Calu3 (cell line): ENCODE measurements at regions not wholly inside any gene's neighbourhood (a gene's known extent, or its start where the extent isn't known, plus 50 kb on each side); places are given as distances from the start of the nearest gene placed in this dataset.

ENCODE experiments used
- BruUV-seq: library from RNA; stranded (reverse); fragments of 400-500 nt; replicated peaks from 2 replicates; lab custom pipeline; 2021; lab: Mats Ljungman, UMichigan
- CTCF ChIA-PET: fragments of 300-600 bp; sonication (Branson Sonifier 250); formaldehyde crosslinking; loops from one replicate; lab custom pipeline; 2022; ENCODE audit warnings: antibody characterized with exemption; lab: Charles Lee
- DNase-seq: peaks from one replicate; pipeline ENCODE4 v3.0.0; 2022
- H3K27ac Mint-ChIP-seq: one replicate; pipeline ENCODE4 v1.8.0; 2022; ENCODE audit warnings: mixed read lengths; ENCODE audit not compliant: unreplicated experiment
- H3K27me3 Mint-ChIP-seq: one replicate; pipeline ENCODE4 v1.8.0; 2022; ENCODE audit warnings: mixed read lengths; ENCODE audit not compliant: unreplicated experiment
- H3K36me3 Mint-ChIP-seq: one replicate; pipeline ENCODE4 v1.8.0; 2022; ENCODE audit warnings: mild to moderate bottlenecking, moderate library complexity, mixed read lengths; ENCODE audit not compliant: insufficient read depth, unreplicated experiment
- H3K4me1 Mint-ChIP-seq: one replicate; pipeline ENCODE4 v1.8.0; 2022; ENCODE audit warnings: mild to moderate bottlenecking, low read depth, mixed read lengths; ENCODE audit not compliant: unreplicated experiment
- H3K4me3 Mint-ChIP-seq: one replicate; pipeline ENCODE4 v1.8.0; 2022; ENCODE audit warnings: mild to moderate bottlenecking, low read depth, moderate library complexity, mixed read lengths; ENCODE audit not compliant: unreplicated experiment
- H3K9me3 Mint-ChIP-seq: one replicate; pipeline ENCODE4 v1.8.0; 2022; ENCODE audit warnings: low read depth, mixed read lengths; ENCODE audit not compliant: unreplicated experiment
- CTCF ChIP-seq: fragments of 200-600 bp; IDR thresholded peaks from one replicate; pipeline ENCODE4 v1.8.0; 2022; ENCODE audit warnings: antibody characterized with exemption; ENCODE audit not compliant: unreplicated experiment
- intact Hi-C: fragments of 100-400 bp; cut with micrococcal nuclease; formaldehyde crosslinking; loops from one replicate; pipeline ENCODE4 v1.10.0; 2022; ENCODE audit not compliant: unreplicated experiment

- intact Hi-C loops = no loop called here
- no peak overlapping the region for H3K4me3 Mint-ChIP-seq
- H3K27ac Mint-ChIP-seq = no peak overlapping the region
- H3K4me1 Mint-ChIP-seq = no peaks in the 10 kb centered on the region
- no peak for TF ChIP-seq CTCF
- peaks cover 15% of the 10 kb centered on the region for H3K9me3 Mint-ChIP-seq
- DNase-seq = no peak
- H3K27me3 Mint-ChIP-seq = no peaks in the 10 kb centered on the region
- no TSS peak for BruUV-seq
- H3K36me3 Mint-ChIP-seq = no peaks in the 10 kb centered on the region
- CTCF ChIA-PET = no interaction called here
Measured at GRCh38 chr12:107826276-107826675, 51.8 kb downstream of the ASCL4 start.

- DNase-seq = no peak
- H3K27me3 Mint-ChIP-seq = peaks cover 24% of the 10 kb centered on the region
- no peak overlapping the region for H3K4me3 Mint-ChIP-seq
- intact Hi-C loops = no loop called here
- no TSS peak for BruUV-seq
- TF ChIP-seq CTCF = no peak
- H3K9me3 Mint-ChIP-seq = peaks cover 15% of the 10 kb centered on the region
- no peak overlapping the region for H3K27ac Mint-ChIP-seq
- H3K4me1 Mint-ChIP-seq = no peaks in the 10 kb centered on the region
- no peaks in the 10 kb centered on the region for H3K36me3 Mint-ChIP-seq
- CTCF ChIA-PET = no interaction called here
Measured at GRCh38 chr12:107829271-107829670, 54.8 kb downstream of the ASCL4 start.

DNA sequence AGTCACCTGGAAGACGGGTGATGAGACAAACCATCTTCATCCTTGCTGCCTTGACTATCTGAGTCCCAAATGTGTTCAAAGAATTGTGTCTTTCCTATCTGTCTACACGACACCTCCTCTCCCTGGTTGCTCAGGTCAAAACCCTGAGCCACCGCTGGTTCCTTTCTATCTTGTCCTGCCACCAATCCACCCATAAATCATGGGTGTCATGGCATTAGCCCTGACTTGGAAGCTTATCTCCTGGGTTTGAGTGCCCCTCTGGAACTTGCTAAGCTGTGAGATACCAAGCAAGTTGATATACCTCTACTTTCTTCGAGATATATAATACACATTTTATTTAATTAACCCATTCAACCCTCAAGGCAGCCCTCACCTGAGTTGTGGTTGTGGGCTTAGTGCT is 57.9 kb downstream of the ASCL4 start:
- H3K36me3 Mint-ChIP-seq = no peaks in the 10 kb centered on the region
- CTCF ChIA-PET = no interaction called here
- intact Hi-C loops = no loop called here
- DNase-seq = no peak
- H3K9me3 Mint-ChIP-seq = peaks cover 3% of the 10 kb centered on the region
- H3K4me3 Mint-ChIP-seq = no peak overlapping the region
- peaks cover 30% of the 10 kb centered on the region for H3K27me3 Mint-ChIP-seq
- no TSS peak for BruUV-seq
- H3K4me1 Mint-ChIP-seq = no peaks in the 10 kb centered on the region
- H3K27ac Mint-ChIP-seq = no peak overlapping the region
- TF ChIP-seq CTCF = no peak

DNA sequence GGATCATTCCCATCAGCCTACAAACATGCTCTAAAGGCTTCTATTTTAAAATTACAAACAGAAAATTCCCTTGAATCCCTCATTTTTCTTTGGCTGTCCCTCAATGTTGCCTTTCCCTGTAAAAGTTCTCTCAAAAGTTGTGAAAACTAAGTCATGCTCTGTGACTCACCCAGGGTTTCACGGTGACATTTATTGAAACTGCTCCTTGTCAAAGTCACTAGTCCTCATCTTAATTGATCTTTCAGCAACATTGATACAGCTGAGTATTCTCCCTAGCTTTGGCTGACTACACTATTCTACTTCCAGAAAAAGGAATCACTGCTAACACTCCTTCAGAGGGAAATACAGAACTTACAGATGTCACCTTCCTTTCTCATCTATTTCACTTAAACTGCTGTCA is 65.7 kb downstream of the ASCL4 start:
- no TSS peak for BruUV-seq

More for the DNA sequence above, 65.7 kb downstream of the ASCL4 start:
- no peak for TF ChIP-seq CTCF
- H3K4me1 Mint-ChIP-seq = no peaks in the 10 kb centered on the region
- peaks cover 26% of the 10 kb centered on the region for H3K27me3 Mint-ChIP-seq
- no peaks in the 10 kb centered on the region for H3K9me3 Mint-ChIP-seq
- no peak for DNase-seq
- no peak overlapping the region for H3K27ac Mint-ChIP-seq
- no peak overlapping the region for H3K4me3 Mint-ChIP-seq
- intact Hi-C loops = no loop called here
- no peaks in the 10 kb centered on the region for H3K36me3 Mint-ChIP-seq
- CTCF ChIA-PET = no interaction called here
